ENCODE measurements at regions not wholly inside any gene's neighbourhood (a gene's known extent, or its start where the extent isn't known, plus 50 kb on each side); places are given as distances from the start of the nearest gene placed in this dataset.

GRCh38 chr2:129862668-129863067 is 116.8 kb upstream of the RAB6C start:
- H3K9me3 ChIP-seq (ENCODE audit: severe bottlenecking): no peaks in the 10 kb centered on the region
- no peak overlapping the region for H3K27ac ChIP-seq (ENCODE audit: poor library complexity, severe bottlenecking)
- TF ChIP-seq CTCF (IDR thresholded peaks at IDR 0.05; ENCODE audit: poor library complexity, severe bottlenecking): no peak
- H3K4me1 ChIP-seq (ENCODE audit: insufficient read depth, poor library complexity, severe bottlenecking): no peaks in the 10 kb centered on the region
- H3K36me3 ChIP-seq (ENCODE audit: low read depth): no peaks in the 10 kb centered on the region
- DNase-seq (ENCODE audit: low spot score): no peak
- H3K4me3 ChIP-seq (ENCODE audit: severe bottlenecking): no peak overlapping the region
- no peak for ATAC-seq (ENCODE audit: low read depth)
- H3K27me3 ChIP-seq (ENCODE audit: insufficient read depth, poor library complexity, severe bottlenecking): no peaks in the 10 kb centered on the region

- Histone ChIP-seq H3K4me3 (ENCODE audit: severe bottlenecking) (no peak overlapping the region), H3K4me1 (ENCODE audit: insufficient read depth, poor library complexity, severe bottlenecking) (no peaks in the 10 kb centered on the region), H3K27ac (ENCODE audit: poor library complexity, severe bottlenecking) (no peak overlapping the region), H3K36me3 (ENCODE audit: low read depth) (no peaks in the 10 kb centered on the region), H3K27me3 (ENCODE audit: insufficient read depth, poor library complexity, severe bottlenecking) (no peaks in the 10 kb centered on the region), H3K9me3 (ENCODE audit: severe bottlenecking) (no peaks in the 10 kb centered on the region)
- no peak for DNase-seq (ENCODE audit: low spot score)
- no peak for TF ChIP-seq CTCF (IDR thresholded peaks at IDR 0.05; ENCODE audit: poor library complexity, severe bottlenecking)
- no peak for ATAC-seq (ENCODE audit: low read depth)
Measured at GRCh38 chr2:129863350-129863749, 116.1 kb upstream of the RAB6C start.

GRCh38 chr2:129864719-129865118 is 114.7 kb upstream of the RAB6C start:
- Histone ChIP-seq H3K27ac (ENCODE audit: poor library complexity, severe bottlenecking) (no peak overlapping the region), H3K9me3 (ENCODE audit: severe bottlenecking) (no peaks in the 10 kb centered on the region), H3K36me3 (ENCODE audit: low read depth) (no peaks in the 10 kb centered on the region), H3K4me1 (ENCODE audit: insufficient read depth, poor library complexity, severe bottlenecking) (no peaks in the 10 kb centered on the region), H3K27me3 (ENCODE audit: insufficient read depth, poor library complexity, severe bottlenecking) (no peaks in the 10 kb centered on the region), H3K4me3 (ENCODE audit: severe bottlenecking) (no peak overlapping the region)
- TF ChIP-seq CTCF (IDR thresholded peaks at IDR 0.05; ENCODE audit: poor library complexity, severe bottlenecking): no peak
- ATAC-seq (ENCODE audit: low read depth): no peak
- DNase-seq (ENCODE audit: low spot score): no peak

GRCh38 chr2:129865976-129866375 is 113.5 kb upstream of the RAB6C start:
- TF ChIP-seq CTCF (IDR thresholded peaks at IDR 0.05; ENCODE audit: poor library complexity, severe bottlenecking): no peak
- H3K9me3 ChIP-seq (ENCODE audit: severe bottlenecking): no peaks in the 10 kb centered on the region

GRCh38 chr2:129866391-129866790 is 113.1 kb upstream of the RAB6C start:
- Histone ChIP-seq H3K27me3 (ENCODE audit: insufficient read depth, poor library complexity, severe bottlenecking) (no peaks in the 10 kb centered on the region), H3K4me1 (ENCODE audit: insufficient read depth, poor library complexity, severe bottlenecking) (no peaks in the 10 kb centered on the region), H3K27ac (ENCODE audit: poor library complexity, severe bottlenecking) (no peak overlapping the region), H3K4me3 (ENCODE audit: severe bottlenecking) (no peak overlapping the region), H3K36me3 (ENCODE audit: low read depth) (no peaks in the 10 kb centered on the region), H3K9me3 (ENCODE audit: severe bottlenecking) (no peaks in the 10 kb centered on the region)
- ATAC-seq (ENCODE audit: low read depth) (no peak), DNase-seq (ENCODE audit: low spot score) (no peak)
- no peak for TF ChIP-seq CTCF (IDR thresholded peaks at IDR 0.05; ENCODE audit: poor library complexity, severe bottlenecking)

More at GRCh38 chr2:129865976-129866375, 113.5 kb upstream of the RAB6C start:
- DNase-seq (ENCODE audit: low spot score) (no peak), ATAC-seq (ENCODE audit: low read depth) (no peak)
- H3K27me3 ChIP-seq (ENCODE audit: insufficient read depth, poor library complexity, severe bottlenecking): no peaks in the 10 kb centered on the region
- no peak overlapping the region for H3K27ac ChIP-seq (ENCODE audit: poor library complexity, severe bottlenecking)
- no peaks in the 10 kb centered on the region for H3K4me1 ChIP-seq (ENCODE audit: insufficient read depth, poor library complexity, severe bottlenecking)
- H3K36me3 ChIP-seq (ENCODE audit: low read depth): no peaks in the 10 kb centered on the region
- H3K4me3 ChIP-seq (ENCODE audit: severe bottlenecking): no peak overlapping the region
